HCT116 (cell line): ENCODE measurements at regions not wholly inside any gene's neighbourhood (a gene's known extent, or its start where the extent isn't known, plus 50 kb on each side); places are given as distances from the start of the nearest gene placed in this dataset.

Experiments
- CBX3 ChIP-seq: IDR thresholded peaks from 2 replicates; pipeline ENCODE4 v1.6.1; 2012; ENCODE audit warnings: low read depth
- EZH2 ChIP-seq: fragments of 200-600 bp; sonication (generic); IDR thresholded peaks from 2 replicates; pipeline ENCODE4 v1.6.1; 2017; ENCODE audit warnings: antibody characterized with exemption, mixed run types
- EZH2phosphoT487 ChIP-seq: fragments of 200-600 bp; IDR thresholded peaks from 2 replicates; pipeline ENCODE4 v1.6.1; 2018; ENCODE audit warnings: antibody characterized with exemption, borderline replicate concordance
- JUND ChIP-seq: IDR thresholded peaks from 2 replicates; pipeline ENCODE4 v1.6.1; 2012
- POLR2A ChIP-seq: IDR thresholded peaks from 2 replicates; pipeline ENCODE4 v1.7.0; 2011; ENCODE audit warnings: borderline replicate concordance; ENCODE audit not compliant: insufficient read depth, insufficient read length; ENCODE audit errors: extremely low read depth
- POLR2AphosphoS5 ChIP-seq: IDR thresholded peaks from 2 replicates; pipeline ENCODE4 v1.6.1; 2011; ENCODE audit warnings: mild to moderate bottlenecking, low read depth, low read length, moderate library complexity
- RAD21 ChIP-seq: IDR thresholded peaks from 2 replicates; pipeline ENCODE4 v1.6.1; 2012; ENCODE audit warnings: low read depth, mild to moderate bottlenecking
- YY1 ChIP-seq: IDR thresholded peaks from 2 replicates; pipeline ENCODE4 v1.6.1; 2011; ENCODE audit warnings: low read length, low read depth, moderate library complexity, mild to moderate bottlenecking; ENCODE audit not compliant: insufficient replicate concordance; ENCODE audit errors: extremely low read depth
- TF ChIP-seq, protein P1 (sequence below), 3 experiments: fragments of 200-600 bp in 1 of 3; sonication (generic) in 1 of 3; IDR thresholded peaks in 2 of 3; conservative IDR thresholded peaks in 1 of 3; 2 replicates each; pipeline ENCODE4 v1.5.1; 2012 to 2017; ENCODE audit warnings: low read depth in 2 of 3, low read length in 2 of 3, antibody characterized with exemption in 1 of 3, borderline replicate concordance in 1 of 3, control low read depth in 1 of 3, mild to moderate bottlenecking in 1 of 3, mixed read lengths in 1 of 3, mixed run types in 1 of 3, moderate library complexity in 1 of 3; ENCODE audit not compliant: insufficient read depth in 1 of 3
- TF ChIP-seq, protein P2 (sequence below): IDR thresholded peaks from 2 replicates; pipeline ENCODE4 v1.6.1; 2012; ENCODE audit warnings: low read depth
- TF ChIP-seq, protein P3 (sequence below): IDR thresholded peaks from 2 replicates; pipeline ENCODE4 v1.6.1; 2012

DNA sequence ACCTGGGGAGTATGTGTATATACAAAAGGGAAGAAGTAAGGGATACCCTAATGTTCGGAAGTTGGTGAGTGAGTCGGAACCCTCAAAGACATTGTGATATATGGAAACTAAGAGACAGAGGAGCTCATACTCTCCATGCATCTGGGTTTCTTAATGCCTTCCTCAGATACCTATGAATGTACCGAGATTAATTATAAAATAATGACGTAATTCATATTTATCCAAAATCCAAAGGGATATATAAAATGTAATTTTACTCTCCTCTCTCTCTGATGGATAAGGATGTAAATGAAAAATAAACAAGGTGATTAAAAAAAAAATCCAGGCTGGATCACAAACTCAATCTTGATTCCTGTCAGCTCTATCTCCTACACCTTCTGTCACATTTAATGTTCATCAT, 275.9 kb upstream of the FAM241A start:
- no peak for TF ChIP-seq POLR2A
- TF ChIP-seq POLR2AphosphoS5, result no peak
- TF ChIP-seq JUND, result no peak
- TF ChIP-seq, protein P1, sequence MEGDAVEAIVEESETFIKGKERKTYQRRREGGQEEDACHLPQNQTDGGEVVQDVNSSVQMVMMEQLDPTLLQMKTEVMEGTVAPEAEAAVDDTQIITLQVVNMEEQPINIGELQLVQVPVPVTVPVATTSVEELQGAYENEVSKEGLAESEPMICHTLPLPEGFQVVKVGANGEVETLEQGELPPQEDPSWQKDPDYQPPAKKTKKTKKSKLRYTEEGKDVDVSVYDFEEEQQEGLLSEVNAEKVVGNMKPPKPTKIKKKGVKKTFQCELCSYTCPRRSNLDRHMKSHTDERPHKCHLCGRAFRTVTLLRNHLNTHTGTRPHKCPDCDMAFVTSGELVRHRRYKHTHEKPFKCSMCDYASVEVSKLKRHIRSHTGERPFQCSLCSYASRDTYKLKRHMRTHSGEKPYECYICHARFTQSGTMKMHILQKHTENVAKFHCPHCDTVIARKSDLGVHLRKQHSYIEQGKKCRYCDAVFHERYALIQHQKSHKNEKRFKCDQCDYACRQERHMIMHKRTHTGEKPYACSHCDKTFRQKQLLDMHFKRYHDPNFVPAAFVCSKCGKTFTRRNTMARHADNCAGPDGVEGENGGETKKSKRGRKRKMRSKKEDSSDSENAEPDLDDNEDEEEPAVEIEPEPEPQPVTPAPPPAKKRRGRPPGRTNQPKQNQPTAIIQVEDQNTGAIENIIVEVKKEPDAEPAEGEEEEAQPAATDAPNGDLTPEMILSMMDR (IDR thresholded peaks at IDR 0.05 in 2 of 3, conservative IDR thresholded peaks at IDR 0.05 in 1 of 3; ENCODE audit: borderline replicate concordance in 1 of 3, insufficient read depth in 1 of 3, low read depth in 2 of 3, low read length in 2 of 3), result no peak
- no peak for TF ChIP-seq EZH2
- no peak for TF ChIP-seq RAD21
- TF ChIP-seq EZH2phosphoT487, result no peak
- TF ChIP-seq, protein P2, sequence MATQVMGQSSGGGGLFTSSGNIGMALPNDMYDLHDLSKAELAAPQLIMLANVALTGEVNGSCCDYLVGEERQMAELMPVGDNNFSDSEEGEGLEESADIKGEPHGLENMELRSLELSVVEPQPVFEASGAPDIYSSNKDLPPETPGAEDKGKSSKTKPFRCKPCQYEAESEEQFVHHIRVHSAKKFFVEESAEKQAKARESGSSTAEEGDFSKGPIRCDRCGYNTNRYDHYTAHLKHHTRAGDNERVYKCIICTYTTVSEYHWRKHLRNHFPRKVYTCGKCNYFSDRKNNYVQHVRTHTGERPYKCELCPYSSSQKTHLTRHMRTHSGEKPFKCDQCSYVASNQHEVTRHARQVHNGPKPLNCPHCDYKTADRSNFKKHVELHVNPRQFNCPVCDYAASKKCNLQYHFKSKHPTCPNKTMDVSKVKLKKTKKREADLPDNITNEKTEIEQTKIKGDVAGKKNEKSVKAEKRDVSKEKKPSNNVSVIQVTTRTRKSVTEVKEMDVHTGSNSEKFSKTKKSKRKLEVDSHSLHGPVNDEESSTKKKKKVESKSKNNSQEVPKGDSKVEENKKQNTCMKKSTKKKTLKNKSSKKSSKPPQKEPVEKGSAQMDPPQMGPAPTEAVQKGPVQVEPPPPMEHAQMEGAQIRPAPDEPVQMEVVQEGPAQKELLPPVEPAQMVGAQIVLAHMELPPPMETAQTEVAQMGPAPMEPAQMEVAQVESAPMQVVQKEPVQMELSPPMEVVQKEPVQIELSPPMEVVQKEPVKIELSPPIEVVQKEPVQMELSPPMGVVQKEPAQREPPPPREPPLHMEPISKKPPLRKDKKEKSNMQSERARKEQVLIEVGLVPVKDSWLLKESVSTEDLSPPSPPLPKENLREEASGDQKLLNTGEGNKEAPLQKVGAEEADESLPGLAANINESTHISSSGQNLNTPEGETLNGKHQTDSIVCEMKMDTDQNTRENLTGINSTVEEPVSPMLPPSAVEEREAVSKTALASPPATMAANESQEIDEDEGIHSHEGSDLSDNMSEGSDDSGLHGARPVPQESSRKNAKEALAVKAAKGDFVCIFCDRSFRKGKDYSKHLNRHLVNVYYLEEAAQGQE, result no peak
- TF ChIP-seq, protein P3, sequence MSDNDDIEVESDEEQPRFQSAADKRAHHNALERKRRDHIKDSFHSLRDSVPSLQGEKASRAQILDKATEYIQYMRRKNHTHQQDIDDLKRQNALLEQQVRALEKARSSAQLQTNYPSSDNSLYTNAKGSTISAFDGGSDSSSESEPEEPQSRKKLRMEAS, result no peak
- no peak for TF ChIP-seq YY1
- TF ChIP-seq CBX3, result no peak
